ENCODE measurements at regions not wholly inside any gene's neighbourhood (a gene's known extent, or its start where the extent isn't known, plus 50 kb on each side); places are given as distances from the start of the nearest gene placed in this dataset.

DNA sequence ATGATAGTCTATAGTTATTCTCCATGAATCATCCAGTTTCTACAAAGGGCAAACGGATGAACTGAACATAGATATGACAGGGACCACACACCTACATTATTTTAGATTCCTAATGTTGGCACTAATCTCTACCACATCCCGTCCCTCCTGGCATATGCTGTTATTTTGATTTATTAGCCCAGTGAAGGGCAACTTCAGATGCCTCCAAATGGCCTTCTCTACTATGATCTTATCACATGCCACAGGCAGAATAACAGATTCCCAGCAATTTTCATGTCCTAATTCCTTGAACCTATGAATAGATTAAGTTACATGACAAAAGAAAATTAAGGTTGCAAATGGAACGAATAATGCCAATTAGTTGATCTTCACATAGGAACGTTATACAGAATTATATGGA is 474.7 kb downstream of the ANKRD7 start:
- TF ChIP-seq POLR2AphosphoS5 (IDR thresholded peaks at IDR 0.05; ENCODE audit: borderline replicate concordance, low read depth, low read length) (no peak), EZH2 (IDR thresholded peaks at IDR 0.05) (no peak), FOXP2 (optimal IDR thresholded peaks at IDR 0.05; ENCODE audit: control extremely low read depth, extremely low read length, insufficient read depth) (no peak)
